Epidermal melanocyte (primary cell): ENCODE measurements at regions not wholly inside any gene's neighbourhood (a gene's known extent, or its start where the extent isn't known, plus 50 kb on each side); places are given as distances from the start of the nearest gene placed in this dataset.
"Not testable (repeated sequence)": the region's sequence is repeated elsewhere in the genome, so short reads cannot be mapped to it uniquely, and the experiment has no call there.

Experiments
- DNase-seq: peaks from one replicate; pipeline ENCODE4 v3.0.0; 2011; ENCODE audit warnings: low spot score; ENCODE audit not compliant: insufficient read length

- no peak for DNase-seq
Measured at GRCh38 chr2:67616749-67617148, 219.6 kb downstream of the ETAA1 start.

GRCh38 chr2:67619204-67619603 lies 222.1 kb downstream of the ETAA1 start:
- no peak for DNase-seq

- DNase-seq, result not testable (repeated sequence)
Measured at GRCh38 chr2:67623741-67624140, 226.6 kb downstream of the ETAA1 start.

GRCh38 chr2:67625178-67625577 lies 228.0 kb downstream of the ETAA1 start:
- DNase-seq, result no peak

DNA sequence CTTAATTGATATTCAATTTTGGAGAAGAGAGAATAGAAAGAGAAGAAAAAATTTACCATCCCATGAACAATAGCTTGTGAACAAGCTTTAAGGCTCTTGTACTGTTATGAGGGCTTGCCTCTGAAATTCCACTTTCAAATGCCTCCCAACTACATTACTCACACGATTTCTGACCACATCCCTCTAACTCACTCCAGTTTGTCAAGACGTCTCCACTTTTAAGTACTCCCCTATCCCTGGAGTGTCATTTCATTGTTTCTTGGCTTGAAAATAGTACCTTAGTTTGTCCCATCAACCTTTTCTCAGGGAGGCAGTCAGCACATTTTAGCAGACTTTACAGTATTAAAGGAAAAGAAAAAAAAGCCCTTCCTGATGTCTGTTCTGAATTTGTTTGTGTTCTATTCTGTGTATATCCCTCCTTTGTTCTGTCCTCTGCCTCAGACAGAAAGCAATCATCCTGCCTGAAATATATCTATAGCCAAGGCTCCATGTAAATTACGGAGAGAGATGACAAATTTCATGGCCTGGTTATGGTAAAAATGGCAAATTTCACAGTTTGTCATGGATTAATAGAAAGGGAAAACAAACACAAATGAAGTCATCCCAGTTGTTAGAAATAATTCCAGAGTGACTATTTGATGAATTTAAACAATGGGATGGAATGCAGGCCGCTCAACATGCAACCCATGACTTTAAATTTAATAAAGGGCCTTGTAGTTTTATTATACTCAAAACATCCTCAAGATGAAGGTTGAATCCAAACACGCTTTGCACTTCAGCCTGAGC lies 228.8 kb downstream of the ETAA1 start:
- DNase-seq, result no peak

DNA sequence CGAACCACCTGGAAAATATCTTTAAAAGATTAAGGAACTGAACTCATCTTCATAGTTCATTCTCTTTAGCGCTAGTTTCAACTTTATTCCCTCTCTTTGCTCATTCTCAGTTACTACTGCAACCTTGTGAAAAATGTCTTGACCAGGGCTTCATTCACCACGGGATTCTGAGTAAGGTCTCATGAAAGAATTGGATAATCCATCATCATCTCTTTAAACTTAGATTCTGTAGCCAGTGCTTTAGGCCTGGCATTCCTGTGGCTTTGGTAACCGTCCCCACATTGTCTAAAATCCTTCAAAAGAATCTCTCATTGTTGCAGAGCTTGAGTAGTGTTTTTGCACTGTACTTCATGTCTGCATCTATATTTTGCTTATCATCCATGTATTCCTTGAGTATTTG lies 229.5 kb downstream of the ETAA1 start:
- no peak for DNase-seq

DNA sequence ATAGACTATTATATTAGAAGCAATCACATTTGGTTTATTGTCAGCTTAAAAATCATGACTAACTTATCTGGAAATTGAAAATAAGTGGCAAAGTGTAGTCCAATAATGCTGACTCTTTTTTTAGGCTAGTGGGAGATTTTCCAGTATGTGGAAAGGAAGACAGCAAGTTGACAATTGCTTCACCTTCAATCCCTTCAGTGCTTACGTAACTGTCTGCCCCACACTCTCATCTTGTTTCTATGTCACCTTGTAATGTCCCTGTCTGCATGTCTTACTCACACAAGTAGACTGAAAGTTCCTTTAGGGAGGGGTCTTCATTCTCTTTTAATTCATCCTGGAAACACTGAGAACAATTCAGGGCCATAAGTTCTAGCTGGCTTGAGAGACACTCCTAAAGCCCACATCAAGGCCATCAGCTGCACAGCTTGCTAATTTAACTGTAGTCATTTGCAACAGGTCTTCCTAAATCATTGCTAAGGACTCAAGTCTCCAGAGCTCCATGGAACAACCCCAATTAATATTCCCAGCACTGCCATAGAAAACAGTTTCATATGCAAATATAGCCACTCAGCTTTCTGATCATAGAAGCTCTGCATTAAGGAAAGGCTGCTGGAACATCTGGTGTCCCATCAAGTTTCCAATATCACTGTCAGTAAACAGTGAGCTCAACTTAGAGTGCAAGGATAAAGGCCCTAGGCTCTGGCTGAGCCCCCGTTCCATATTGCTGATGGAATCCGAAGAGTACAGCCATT lies 230.5 kb downstream of the ETAA1 start:
- no peak for DNase-seq

DNA sequence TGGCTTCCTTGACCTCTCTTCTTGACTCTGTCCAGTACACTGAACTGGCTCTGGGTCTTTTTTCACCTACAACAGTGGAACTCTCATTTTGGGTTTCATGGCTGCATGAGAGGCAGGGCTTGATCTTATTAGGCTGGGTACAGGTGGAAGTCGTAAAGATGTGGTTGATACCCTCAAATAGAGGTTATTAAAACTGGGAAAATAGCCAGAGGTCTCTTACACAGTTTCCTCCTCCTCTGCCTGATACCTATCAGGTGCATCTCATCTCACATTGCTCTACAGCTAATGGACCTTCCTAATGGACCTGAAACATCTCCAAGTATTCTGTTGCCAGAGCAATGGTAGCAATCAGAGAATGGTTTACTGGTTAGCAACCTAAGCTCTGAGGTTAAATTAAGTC lies 231.8 kb downstream of the ETAA1 start:
- DNase-seq, result no peak

DNA sequence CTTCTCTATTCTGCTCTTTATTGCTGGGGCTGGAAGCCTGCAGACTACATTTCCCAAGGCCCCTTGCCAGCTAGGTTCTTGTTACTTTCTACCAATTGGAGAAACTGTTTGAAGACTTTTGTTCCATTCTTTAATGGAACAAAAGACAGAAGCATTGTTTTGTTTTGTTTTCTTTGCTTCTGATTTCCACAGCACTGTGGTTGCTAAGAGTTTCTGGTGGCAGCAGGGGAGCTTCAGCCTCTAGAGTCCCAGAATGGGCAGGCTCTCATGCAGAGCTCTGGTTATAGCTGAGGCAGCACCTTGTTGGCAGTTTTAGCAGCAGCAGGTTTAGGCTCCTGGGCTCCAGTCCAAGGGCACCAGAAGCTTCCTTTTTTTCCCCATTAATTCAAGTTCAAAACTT lies 234.3 kb downstream of the ETAA1 start:
- DNase-seq, result no peak

- DNase-seq, result no peak
Measured at GRCh38 chr2:67633212-67633856, 236.2 kb downstream of the ETAA1 start.

- no peak for DNase-seq
Measured at GRCh38 chr2:67638146-67638545, 241.0 kb downstream of the ETAA1 start.

DNA sequence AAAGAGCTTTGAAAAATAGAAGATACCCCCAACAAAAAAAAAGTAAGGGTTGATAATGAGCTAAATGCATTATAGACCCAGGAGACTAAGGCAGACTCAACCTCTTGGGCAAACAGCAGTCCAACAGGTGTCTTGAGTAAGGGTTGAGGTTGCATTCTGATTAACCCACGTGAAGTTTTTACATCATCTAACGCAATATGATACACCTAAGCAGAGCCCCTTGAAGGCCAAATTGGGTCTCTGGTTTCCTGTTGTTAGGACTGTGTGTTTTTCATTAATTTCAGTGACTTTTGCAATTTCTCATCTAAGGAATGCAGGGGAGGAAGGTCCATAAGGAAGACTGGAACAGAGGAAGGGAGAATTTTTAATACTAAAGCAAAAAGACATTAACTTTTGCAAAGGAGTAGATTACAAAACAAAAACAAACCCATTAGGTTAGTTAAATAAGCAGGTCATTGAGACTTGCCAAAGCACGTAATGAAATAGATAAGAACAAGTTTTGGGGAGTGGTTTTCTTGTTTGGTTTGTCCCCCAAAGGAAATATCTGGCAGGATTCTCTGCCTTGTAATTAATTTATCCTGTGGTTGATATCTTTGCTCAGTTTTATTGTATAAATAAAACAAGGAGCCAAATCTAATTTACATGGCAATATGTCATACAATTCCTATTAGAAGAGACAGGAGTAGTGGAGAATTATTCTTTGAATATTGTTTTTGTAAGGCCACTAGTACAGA lies 244.3 kb downstream of the ETAA1 start:
- DNase-seq, result no peak

- no peak for DNase-seq
Measured at GRCh38 chr2:67642046-67642382, 244.9 kb downstream of the ETAA1 start.

DNA sequence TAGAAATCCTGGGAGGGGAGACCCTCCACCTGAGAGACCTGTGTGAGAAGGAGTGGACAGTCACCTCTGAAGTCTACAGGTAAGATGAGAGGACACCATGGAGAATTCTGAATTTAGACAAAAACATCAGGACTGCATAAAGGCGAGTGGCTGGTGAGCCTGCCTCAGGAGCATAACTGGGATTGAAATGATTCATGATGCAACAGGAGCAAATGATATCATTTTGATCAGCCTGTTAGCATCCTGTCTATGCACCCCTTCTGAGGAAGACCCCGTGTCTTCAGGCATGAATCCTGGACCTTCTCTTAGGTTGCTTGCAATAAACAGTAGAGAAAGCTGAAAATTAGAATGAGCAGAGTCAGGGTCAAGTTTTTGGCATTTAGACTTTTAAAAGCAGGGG lies 245.8 kb downstream of the ETAA1 start:
- DNase-seq, result no peak

DNA sequence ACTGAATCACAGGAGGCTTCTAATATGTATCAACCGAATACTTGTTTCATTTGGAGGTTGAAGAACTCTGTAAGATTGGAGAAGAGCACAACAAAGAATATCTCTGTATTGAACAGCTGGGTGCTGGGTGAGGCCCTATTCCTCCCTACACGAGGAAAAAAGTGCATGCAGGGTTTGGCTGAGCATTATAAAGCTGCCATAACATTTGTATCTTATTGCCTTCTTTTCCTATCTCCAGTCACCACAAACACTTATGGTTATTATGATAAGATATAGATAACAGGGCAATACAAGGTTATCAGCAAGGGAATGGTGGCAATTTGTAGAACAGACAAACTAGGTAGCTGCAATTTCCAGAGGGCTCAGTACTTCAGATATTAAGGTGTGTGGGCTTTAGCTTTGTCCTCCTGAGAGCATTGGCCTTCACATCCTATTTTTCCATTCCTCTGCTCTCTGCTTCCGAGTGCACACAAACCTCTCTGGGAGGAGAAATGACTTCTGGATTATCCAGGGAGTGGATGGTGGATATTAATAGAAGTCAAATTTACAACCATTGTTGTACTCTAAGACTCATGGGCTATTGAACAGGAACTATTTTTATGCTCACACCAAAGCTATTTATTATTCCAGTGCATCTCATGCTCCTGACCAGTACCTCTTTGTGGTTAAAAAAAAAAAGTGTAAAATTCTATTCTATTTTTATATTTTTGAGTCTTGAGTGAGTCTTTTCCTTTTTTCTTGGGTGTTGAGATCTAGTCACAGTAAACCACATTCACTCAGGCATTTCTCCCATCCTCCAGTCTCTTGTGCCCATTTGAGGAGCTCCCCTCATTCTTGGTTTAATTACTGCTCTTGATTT lies 248.4 kb downstream of the ETAA1 start:
- DNase-seq, result no peak

GRCh38 chr2:67646714-67647333 lies 249.7 kb downstream of the ETAA1 start:
- no peak for DNase-seq

DNA sequence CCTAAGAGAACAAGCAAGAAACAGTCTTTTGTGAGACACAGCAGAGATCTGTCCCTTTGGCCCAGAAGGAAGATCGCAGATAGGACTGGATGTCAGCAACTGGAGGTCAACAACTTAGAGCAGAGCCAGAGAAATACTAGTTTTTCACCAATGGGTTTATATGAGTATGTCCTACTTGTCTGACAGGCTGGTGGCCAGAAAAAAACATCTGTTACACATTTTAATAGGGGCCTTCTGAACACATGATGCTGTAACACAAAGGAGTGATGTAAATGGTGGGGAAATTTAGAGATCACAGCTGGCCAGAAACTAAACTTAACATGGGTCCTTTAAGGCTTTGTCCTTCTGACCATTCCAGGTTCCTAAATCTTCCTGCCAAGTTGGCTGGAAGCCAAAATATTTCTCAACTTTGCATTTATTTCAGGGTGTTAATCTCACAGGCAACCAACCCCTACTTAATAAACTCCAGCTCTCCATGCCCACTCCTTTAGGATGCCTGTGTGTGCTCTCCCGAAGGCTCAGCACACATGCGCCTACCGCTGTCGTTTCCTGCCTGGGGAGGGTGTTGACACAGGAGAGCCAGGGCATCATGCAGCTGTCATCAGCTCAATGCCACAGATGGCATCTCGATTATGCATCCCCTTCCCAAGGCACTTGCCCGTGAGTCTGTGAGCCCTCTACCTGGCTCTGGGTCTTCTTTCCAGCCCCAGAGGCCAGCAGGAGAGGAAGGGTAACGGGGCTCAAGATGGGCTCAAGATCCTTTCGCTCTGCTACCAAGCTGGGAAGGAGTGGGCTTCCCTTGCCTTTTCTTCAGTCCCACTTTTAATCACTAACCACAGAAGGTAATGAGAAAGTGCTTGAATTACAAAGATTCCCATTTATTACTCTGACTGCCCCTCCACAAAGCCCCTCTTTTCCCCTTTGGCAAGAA lies 252.5 kb downstream of the ETAA1 start:
- DNase-seq, result no peak

- DNase-seq, result no peak
Measured at GRCh38 chr2:67650291-67651133, 253.4 kb downstream of the ETAA1 start.
